H1 (cell line): ENCODE measurements at regions not wholly inside any gene's neighbourhood (a gene's known extent, or its start where the extent isn't known, plus 50 kb on each side); places are given as distances from the start of the nearest gene placed in this dataset.

ENCODE experiments used
- CBX5 ChIP-seq: fragments of 300-800, 300-1000 bp; sonication (generic); IDR thresholded peaks from 2 replicates; pipeline ENCODE4 v1.7.1; 2016; ENCODE audit warnings: antibody characterized with exemption, low read length, low read depth
- EZH2 ChIP-seq: fragments of 200-600 bp; sonication (generic); IDR thresholded peaks from 2 replicates; pipeline ENCODE4 v1.7.1; 2012; ENCODE audit warnings: low read depth, mild to moderate bottlenecking, moderate library complexity, low read length, inconsistent platforms; ENCODE audit not compliant: severe bottlenecking
- SIN3A ChIP-seq, 2 experiments: IDR thresholded peaks in 1 of 2; conservative IDR thresholded peaks in 1 of 2; 2 replicates each; pipeline ENCODE4 v1.6.1; 2011 to 2012; ENCODE audit warnings: low read length in 2 of 2, improper control_type of control experiment in 1 of 2, low read depth in 1 of 2, mild to moderate bottlenecking in 1 of 2
- SRF ChIP-seq: IDR thresholded peaks from 2 replicates; pipeline ENCODE4 v1.6.1; 2011; ENCODE audit warnings: mild to moderate bottlenecking, low read depth, low read length, moderate library complexity
- TF ChIP-seq, protein P1 (sequence below): fragments of 300-600 bp; sonication (generic); IDR thresholded peaks from 2 replicates; pipeline ENCODE4 v1.7.1; 2012; ENCODE audit warnings: low read length, moderate library complexity, mild to moderate bottlenecking, inconsistent platforms; ENCODE audit not compliant: insufficient replicate concordance

DNA sequence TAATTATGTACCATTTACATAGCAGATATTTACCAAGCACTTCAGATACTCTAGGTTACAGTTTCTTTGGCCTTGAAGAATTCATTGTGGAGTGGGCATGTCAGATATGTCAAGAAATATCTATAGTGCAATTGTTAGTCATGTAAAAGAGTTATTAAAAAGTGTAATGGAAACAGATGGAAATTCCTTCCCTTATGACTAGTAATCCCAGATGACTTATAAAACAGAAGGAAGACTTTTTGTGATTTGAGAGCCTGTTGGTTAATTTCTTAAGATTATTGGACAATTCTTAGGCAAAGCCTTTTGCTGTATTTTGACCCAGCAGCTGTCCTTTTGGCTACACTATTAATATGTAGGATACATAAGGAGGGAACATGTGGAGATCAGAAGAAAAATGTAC lies 708.9 kb upstream of the NECTIN3 start (continued):
- TF ChIP-seq, protein P1, sequence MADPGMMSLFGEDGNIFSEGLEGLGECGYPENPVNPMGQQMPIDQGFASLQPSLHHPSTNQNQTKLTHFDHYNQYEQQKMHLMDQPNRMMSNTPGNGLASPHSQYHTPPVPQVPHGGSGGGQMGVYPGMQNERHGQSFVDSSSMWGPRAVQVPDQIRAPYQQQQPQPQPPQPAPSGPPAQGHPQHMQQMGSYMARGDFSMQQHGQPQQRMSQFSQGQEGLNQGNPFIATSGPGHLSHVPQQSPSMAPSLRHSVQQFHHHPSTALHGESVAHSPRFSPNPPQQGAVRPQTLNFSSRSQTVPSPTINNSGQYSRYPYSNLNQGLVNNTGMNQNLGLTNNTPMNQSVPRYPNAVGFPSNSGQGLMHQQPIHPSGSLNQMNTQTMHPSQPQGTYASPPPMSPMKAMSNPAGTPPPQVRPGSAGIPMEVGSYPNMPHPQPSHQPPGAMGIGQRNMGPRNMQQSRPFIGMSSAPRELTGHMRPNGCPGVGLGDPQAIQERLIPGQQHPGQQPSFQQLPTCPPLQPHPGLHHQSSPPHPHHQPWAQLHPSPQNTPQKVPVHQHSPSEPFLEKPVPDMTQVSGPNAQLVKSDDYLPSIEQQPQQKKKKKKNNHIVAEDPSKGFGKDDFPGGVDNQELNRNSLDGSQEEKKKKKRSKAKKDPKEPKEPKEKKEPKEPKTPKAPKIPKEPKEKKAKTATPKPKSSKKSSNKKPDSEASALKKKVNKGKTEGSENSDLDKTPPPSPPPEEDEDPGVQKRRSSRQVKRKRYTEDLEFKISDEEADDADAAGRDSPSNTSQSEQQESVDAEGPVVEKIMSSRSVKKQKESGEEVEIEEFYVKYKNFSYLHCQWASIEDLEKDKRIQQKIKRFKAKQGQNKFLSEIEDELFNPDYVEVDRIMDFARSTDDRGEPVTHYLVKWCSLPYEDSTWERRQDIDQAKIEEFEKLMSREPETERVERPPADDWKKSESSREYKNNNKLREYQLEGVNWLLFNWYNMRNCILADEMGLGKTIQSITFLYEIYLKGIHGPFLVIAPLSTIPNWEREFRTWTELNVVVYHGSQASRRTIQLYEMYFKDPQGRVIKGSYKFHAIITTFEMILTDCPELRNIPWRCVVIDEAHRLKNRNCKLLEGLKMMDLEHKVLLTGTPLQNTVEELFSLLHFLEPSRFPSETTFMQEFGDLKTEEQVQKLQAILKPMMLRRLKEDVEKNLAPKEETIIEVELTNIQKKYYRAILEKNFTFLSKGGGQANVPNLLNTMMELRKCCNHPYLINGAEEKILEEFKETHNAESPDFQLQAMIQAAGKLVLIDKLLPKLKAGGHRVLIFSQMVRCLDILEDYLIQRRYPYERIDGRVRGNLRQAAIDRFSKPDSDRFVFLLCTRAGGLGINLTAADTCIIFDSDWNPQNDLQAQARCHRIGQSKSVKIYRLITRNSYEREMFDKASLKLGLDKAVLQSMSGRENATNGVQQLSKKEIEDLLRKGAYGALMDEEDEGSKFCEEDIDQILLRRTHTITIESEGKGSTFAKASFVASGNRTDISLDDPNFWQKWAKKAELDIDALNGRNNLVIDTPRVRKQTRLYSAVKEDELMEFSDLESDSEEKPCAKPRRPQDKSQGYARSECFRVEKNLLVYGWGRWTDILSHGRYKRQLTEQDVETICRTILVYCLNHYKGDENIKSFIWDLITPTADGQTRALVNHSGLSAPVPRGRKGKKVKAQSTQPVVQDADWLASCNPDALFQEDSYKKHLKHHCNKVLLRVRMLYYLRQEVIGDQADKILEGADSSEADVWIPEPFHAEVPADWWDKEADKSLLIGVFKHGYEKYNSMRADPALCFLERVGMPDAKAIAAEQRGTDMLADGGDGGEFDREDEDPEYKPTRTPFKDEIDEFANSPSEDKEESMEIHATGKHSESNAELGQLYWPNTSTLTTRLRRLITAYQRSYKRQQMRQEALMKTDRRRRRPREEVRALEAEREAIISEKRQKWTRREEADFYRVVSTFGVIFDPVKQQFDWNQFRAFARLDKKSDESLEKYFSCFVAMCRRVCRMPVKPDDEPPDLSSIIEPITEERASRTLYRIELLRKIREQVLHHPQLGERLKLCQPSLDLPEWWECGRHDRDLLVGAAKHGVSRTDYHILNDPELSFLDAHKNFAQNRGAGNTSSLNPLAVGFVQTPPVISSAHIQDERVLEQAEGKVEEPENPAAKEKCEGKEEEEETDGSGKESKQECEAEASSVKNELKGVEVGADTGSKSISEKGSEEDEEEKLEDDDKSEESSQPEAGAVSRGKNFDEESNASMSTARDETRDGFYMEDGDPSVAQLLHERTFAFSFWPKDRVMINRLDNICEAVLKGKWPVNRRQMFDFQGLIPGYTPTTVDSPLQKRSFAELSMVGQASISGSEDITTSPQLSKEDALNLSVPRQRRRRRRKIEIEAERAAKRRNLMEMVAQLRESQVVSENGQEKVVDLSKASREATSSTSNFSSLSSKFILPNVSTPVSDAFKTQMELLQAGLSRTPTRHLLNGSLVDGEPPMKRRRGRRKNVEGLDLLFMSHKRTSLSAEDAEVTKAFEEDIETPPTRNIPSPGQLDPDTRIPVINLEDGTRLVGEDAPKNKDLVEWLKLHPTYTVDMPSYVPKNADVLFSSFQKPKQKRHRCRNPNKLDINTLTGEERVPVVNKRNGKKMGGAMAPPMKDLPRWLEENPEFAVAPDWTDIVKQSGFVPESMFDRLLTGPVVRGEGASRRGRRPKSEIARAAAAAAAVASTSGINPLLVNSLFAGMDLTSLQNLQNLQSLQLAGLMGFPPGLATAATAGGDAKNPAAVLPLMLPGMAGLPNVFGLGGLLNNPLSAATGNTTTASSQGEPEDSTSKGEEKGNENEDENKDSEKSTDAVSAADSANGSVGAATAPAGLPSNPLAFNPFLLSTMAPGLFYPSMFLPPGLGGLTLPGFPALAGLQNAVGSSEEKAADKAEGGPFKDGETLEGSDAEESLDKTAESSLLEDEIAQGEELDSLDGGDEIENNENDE = no peak
- TF ChIP-seq SIN3A (conservative IDR thresholded peaks at IDR 0.05 in 1 of 2, IDR thresholded peaks at IDR 0.05 in 1 of 2; ENCODE audit: low read depth in 1 of 2, low read length in 2 of 2) (no peak), EZH2 (no peak), CBX5 (no peak), SRF (no peak)
